BJ (cell line): ENCODE measurements at regions not wholly inside any gene's neighbourhood (a gene's known extent, or its start where the extent isn't known, plus 50 kb on each side); places are given as distances from the start of the nearest gene placed in this dataset.

Source experiments
- CTCF ChIA-PET: fragments of 350-600 bp; formaldehyde crosslinking; extraction: SDS; loops from one replicate; lab custom pipeline; 2021; ENCODE audit warnings: antibody characterized with exemption, inconsistent platforms; lab: Yijun Ruan, JAX
- POLR2A ChIA-PET: fragments of 300-600 bp; sonication (Branson Sonifier 250); formaldehyde crosslinking; extraction: SDS; loops from one replicate; lab custom pipeline; 2021; ENCODE audit warnings: antibody characterized with exemption; lab: Charles Lee
- DNase-seq: peaks from one replicate; pipeline ENCODE4 v3.0.0-alpha.2; 2011; ENCODE audit warnings: low read depth
- H3K27me3 ChIP-seq: 2 replicates; pipeline ENCODE4 v1.6.0; 2011; ENCODE audit warnings: low read length; ENCODE audit not compliant: control insufficient read depth, insufficient read depth
- H3K36me3 ChIP-seq: 2 replicates; pipeline ENCODE4 v1.5.1; 2011; ENCODE audit warnings: low read length; ENCODE audit not compliant: control insufficient read depth, insufficient read depth
- H3K4me3 ChIP-seq: 2 replicates; pipeline ENCODE4 v1.5.1; 2011; ENCODE audit warnings: low read depth, mild to moderate bottlenecking, control low read depth, low read length
- TF ChIP-seq, protein P1 (sequence below): IDR thresholded peaks from 2 replicates; pipeline ENCODE4 v1.5.1; 2011; ENCODE audit warnings: low read depth, mild to moderate bottlenecking, control low read depth, inconsistent platforms, low read length, moderate library complexity; ENCODE audit not compliant: insufficient read depth

DNA sequence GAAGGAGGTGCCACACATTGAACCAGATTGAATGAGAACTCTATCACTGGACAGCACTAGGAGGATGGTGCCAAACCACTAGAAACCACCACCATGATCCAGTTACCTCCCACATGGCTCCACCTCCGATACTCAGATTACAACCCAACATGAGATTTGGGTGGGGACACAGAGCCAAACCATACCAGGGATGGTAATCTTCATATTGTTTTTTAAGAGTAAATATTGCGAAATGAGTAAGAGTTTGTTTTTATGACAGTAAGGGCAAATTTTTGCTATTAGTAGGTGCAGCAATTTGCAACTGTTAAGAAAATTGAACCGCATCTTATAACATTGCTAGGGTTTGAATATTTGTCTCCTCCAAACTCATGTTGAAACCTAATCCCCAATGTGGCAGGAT lies 891.5 kb downstream of the NLGN4X start:
- H3K4me3 ChIP-seq = no peak overlapping the region
- ChIA-PET CTCF (no interaction called here), POLR2A (no interaction called here)
- H3K36me3 ChIP-seq = no peaks in the 10 kb centered on the region
- H3K27me3 ChIP-seq = no peaks in the 10 kb centered on the region
- DNase-seq = no peak
- TF ChIP-seq, protein P1, sequence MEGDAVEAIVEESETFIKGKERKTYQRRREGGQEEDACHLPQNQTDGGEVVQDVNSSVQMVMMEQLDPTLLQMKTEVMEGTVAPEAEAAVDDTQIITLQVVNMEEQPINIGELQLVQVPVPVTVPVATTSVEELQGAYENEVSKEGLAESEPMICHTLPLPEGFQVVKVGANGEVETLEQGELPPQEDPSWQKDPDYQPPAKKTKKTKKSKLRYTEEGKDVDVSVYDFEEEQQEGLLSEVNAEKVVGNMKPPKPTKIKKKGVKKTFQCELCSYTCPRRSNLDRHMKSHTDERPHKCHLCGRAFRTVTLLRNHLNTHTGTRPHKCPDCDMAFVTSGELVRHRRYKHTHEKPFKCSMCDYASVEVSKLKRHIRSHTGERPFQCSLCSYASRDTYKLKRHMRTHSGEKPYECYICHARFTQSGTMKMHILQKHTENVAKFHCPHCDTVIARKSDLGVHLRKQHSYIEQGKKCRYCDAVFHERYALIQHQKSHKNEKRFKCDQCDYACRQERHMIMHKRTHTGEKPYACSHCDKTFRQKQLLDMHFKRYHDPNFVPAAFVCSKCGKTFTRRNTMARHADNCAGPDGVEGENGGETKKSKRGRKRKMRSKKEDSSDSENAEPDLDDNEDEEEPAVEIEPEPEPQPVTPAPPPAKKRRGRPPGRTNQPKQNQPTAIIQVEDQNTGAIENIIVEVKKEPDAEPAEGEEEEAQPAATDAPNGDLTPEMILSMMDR = no peak

DNA sequence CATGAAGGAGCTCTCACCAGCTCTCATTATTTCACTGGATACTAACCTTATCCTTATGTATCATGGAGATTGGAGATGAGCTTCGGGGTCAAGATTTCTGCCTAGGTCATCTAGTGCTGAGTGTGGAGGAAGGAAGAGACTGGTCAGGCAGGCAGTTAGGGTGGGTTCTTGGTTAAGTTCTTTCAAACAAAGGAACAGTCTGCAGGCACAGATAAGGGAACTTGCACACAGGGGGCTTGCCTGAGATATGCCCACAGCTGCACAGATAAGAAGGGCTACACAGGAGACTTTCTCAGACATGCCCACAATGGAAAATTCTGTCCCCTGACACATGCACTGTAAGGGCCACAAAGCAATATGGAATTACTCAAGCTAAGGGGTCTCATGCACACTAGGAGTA lies 904.1 kb downstream of the NLGN4X start:
- TF ChIP-seq, protein P1 = no peak
- POLR2A ChIA-PET = no interaction called here

DNA sequence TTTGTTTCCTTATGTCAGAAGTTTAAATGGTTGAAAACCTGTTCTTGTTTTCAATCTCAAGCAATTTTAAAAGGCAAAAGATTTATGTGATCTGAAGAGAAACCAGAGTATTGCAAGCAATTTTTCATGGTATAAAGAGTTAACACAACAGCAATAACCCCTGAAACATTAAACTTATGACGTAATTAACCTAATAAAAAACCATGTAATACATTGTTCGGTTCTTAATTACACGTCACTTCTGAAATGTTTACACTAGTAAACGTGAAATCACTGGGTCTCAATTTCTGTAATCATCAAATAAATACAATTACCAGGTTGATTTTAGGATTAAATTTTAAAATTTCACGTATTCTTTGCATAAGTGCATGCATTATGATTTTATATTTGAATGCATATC lies 914.5 kb downstream of the NLGN4X start:
- H3K4me3 ChIP-seq = no peak overlapping the region
- H3K27me3 ChIP-seq = no peaks in the 10 kb centered on the region
- DNase-seq = no peak
- ChIA-PET CTCF (no interaction called here), POLR2A (no interaction called here)
- H3K36me3 ChIP-seq = no peaks in the 10 kb centered on the region
- TF ChIP-seq, protein P1 = no peak

More for the DNA sequence above, 904.1 kb downstream of the NLGN4X start:
- Histone ChIP-seq H3K27me3 (no peaks in the 10 kb centered on the region), H3K4me3 (no peak overlapping the region), H3K36me3 (no peaks in the 10 kb centered on the region)
- no peak for DNase-seq
- CTCF ChIA-PET = no interaction called here

DNA sequence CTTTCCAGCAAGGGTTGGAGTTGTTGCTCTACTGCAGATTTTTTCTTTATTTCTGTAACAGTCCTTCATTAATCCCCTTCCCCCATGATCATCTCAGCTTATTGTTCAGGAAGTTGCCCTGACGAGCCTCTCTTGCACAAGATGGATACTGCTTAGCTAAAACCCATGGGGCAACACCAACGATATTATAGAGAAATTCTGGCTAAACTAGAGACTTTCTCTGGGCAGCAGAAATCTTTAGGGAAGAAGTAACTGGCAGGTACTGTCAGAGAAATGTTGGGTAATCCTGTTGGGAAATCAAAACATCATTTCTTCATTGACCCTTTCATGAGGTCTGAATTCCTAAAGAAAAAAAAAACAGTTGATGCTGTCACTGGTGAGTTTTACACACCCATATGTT lies 921.3 kb downstream of the NLGN4X start:
- H3K36me3 ChIP-seq = no peaks in the 10 kb centered on the region
- ChIA-PET CTCF (no interaction called here), POLR2A (no interaction called here)
- H3K4me3 ChIP-seq = no peak overlapping the region
- TF ChIP-seq, protein P1 = no peak
- H3K27me3 ChIP-seq = no peaks in the 10 kb centered on the region
- no peak for DNase-seq

DNA sequence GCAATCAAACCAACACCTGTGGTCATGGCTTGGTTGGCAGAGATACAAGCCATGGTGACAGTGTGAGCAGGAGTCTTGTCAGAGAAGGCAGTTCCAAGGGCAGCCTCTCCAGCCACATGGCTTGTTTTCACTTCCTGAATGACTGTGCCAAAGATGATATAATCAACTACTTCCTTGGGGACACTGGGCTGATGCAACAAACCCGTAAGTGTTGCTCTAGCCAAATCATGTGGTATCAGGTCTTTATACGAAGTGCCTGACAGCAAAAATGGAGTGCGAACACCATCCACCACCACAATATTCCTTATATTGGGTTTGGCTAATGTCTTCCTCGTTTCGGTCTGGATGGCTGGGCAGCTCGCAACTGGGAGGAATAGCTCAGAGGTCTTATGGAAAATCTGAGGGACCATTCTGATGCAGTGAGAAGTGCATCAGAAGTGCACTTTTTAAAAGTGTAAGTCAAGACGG lies 922.0 kb downstream of the NLGN4X start:
- TF ChIP-seq, protein P1 = no peak
- Histone ChIP-seq H3K27me3 (no peaks in the 10 kb centered on the region), H3K4me3 (no peak overlapping the region), H3K36me3 (no peaks in the 10 kb centered on the region)
- POLR2A ChIA-PET = no interaction called here
- DNase-seq = no peak
- CTCF ChIA-PET = no interaction called here
